ENCODE measurements at regions not wholly inside any gene's neighbourhood (a gene's known extent, or its start where the extent isn't known, plus 50 kb on each side); places are given as distances from the start of the nearest gene placed in this dataset.

DNA sequence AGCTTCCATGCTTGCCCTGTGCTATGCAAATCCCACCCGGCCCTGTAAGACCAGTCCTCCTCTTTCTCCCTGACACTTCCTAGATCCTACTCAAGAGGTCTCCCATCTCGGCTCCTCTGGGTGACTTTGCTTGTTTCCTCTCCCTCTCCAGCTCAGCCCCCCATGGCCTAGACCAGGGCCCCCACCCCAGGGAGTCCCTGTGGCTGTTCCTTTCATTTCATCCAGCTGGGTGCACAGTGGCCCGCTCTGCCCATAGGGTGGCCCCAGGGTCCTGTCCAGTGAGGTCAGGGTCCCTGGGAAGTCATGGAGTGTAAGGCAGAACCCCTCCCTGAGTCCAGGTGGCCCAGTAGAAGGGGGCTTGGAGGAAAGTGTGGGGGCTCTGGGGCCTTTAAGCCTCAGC is 52.3 kb upstream of the NKX1-1 start:
- Mint-ChIP-seq H3K36me3 (ENCODE audit: insufficient read depth, unreplicated experiment) (no peaks in the 10 kb centered on the region), H3K27me3 (ENCODE audit: insufficient read depth, unreplicated experiment) (peaks cover 20% of the 10 kb centered on the region), H3K4me1 (ENCODE audit: low read depth, unreplicated experiment) (no peaks in the 10 kb centered on the region), H3K4me3 (ENCODE audit: unreplicated experiment) (no peak overlapping the region), H3K27ac (ENCODE audit: unreplicated experiment) (no peak overlapping the region), H3K9me3 (ENCODE audit: unreplicated experiment) (peaks cover 9% of the 10 kb centered on the region)
- Histone ChIP-seq H3K9me3 (no peaks in the 10 kb centered on the region), H3K27me3 (replicated peaks; ENCODE audit: control insufficient read depth, insufficient read depth, low read length) (no peaks in the 10 kb centered on the region), H3K4me1 (no peaks in the 10 kb centered on the region), H3K4me3 (ENCODE audit: low read depth, low read length) (no peak overlapping the region), H3K36me3 (ENCODE audit: control insufficient read depth, insufficient read depth, low read length) (no peaks in the 10 kb centered on the region)
- DNase-seq: peak in 1 of 2 experiments; percentile 21
- intact Hi-C loops (cut with micrococcal nuclease; ENCODE audit: unreplicated experiment): no loop called here
- no TSS peak for BruUV-seq (replicated peaks)
- POLR2A ChIA-PET: no interaction called here
- CTCF ChIA-PET: interaction anchor here (0.6 kb wide), 1 partner anchor 190 kb away, joined by 4 read pairs; no protein-coding TSS in a partner anchor
- TF ChIP-seq, protein P1, sequence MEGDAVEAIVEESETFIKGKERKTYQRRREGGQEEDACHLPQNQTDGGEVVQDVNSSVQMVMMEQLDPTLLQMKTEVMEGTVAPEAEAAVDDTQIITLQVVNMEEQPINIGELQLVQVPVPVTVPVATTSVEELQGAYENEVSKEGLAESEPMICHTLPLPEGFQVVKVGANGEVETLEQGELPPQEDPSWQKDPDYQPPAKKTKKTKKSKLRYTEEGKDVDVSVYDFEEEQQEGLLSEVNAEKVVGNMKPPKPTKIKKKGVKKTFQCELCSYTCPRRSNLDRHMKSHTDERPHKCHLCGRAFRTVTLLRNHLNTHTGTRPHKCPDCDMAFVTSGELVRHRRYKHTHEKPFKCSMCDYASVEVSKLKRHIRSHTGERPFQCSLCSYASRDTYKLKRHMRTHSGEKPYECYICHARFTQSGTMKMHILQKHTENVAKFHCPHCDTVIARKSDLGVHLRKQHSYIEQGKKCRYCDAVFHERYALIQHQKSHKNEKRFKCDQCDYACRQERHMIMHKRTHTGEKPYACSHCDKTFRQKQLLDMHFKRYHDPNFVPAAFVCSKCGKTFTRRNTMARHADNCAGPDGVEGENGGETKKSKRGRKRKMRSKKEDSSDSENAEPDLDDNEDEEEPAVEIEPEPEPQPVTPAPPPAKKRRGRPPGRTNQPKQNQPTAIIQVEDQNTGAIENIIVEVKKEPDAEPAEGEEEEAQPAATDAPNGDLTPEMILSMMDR (IDR thresholded peaks at IDR 0.05; ENCODE audit: insufficient read depth in 1 of 2, low read depth in 1 of 2, low read length in 1 of 2, severe bottlenecking in 1 of 2, unreplicated experiment in 1 of 2): no peak

Measured in Caco-2 (cell line).